Pancreas (tissue), 10 donors: ENCODE measurements at regions not wholly inside any gene's neighbourhood (a gene's known extent, or its start where the extent isn't known, plus 50 kb on each side); places are given as distances from the start of the nearest gene placed in this dataset.
"Not testable (repeated sequence)": the region's sequence is repeated elsewhere in the genome, so short reads cannot be mapped to it uniquely, and the experiment has no call there.

Source experiments
- ATAC-seq, 4 donors: fragments of 200-7000 bp; cut with Tn5 transposase; one replicate each; pipeline versions ENCODE4 v1.8.0 to v1.9.1; 2020; ENCODE audit warnings: mild to moderate bottlenecking in 4 of 4, moderate library complexity in 4 of 4
- DNase-seq, 6 donors: peaks; one replicate each; pipeline ENCODE4 v3.0.0-alpha.2; 2020
- FAIRE-seq: peaks from 2 replicates; lab custom pipeline; 2012; peaks lifted over from hg19 to GRCh38; lab: Jason Lieb, UNC
- H3K27ac ChIP-seq, 4 donors: fragments of 200-600 bp; sonication (generic); 1 replicate in 3 of 4; 2 replicates in 1 of 4; pipeline versions ENCODE4 v1.5.0 to v1.8.0; 2020
- H3K27me3 ChIP-seq, 4 donors: fragments of 200-600 bp; one replicate each; pipeline ENCODE4 v1.8.0; 2021
- H3K36me3 ChIP-seq, 3 donors: fragments of 200-600 bp; sonication (generic) in 1 of 3; one replicate each; pipeline versions ENCODE4 v1.5.0 to v1.8.0; 2020 to 2021
- H3K4me1 ChIP-seq, 3 donors: fragments of 200-600 bp; one replicate each; pipeline ENCODE4 v1.8.0; 2021
- H3K4me3 ChIP-seq, 4 donors: fragments of 200-600 bp; sonication (generic) in 2 of 4; one replicate each; pipeline versions ENCODE4 v1.5.0 to v1.8.0; 2020 to 2021
- H3K9me3 ChIP-seq, 4 donors: fragments of 200-600 bp; one replicate each; pipeline ENCODE4 v1.8.0; 2021
- CTCF ChIP-seq, 4 donors: fragments of 200-600 bp; sonication (generic) in 3 of 4; IDR thresholded peaks; one replicate each; pipeline versions ENCODE4 v1.5.0 to v1.8.0; 2021; ENCODE audit warnings: antibody characterized with exemption in 4 of 4
- WGBS, 2 donors: extraction: QIAGEN DNeasy Blood & Tissue Kit; methylation state at CpG; one replicate each; pipeline ENCODE4 v1.1.7; 2013; 5-methylcytosine and 5-hydroxymethylcytosine counted together
- intact Hi-C, 3 donors: fragments of 100-400 bp; cut with DNase I; formaldehyde crosslinking; loops; one replicate each; pipeline versions ENCODE4 v1.11.1 to v1.14.2; 2022
- donor health status: healthy with polysubstance abuse.
- donor health status: DM: no; HTN: no; CAD: no; lungs with moderate emphysema.
- donor health status: DM: no; HTN: no; CAD: no.
- donor health status: control.
- donor health status: control.
- donor health status: Bipolar disorder and iron deficiency.
- donor health status: DM: yes; HTN: yes; CAD: no.
- donor health status: DM: no; HTN: no; CAD: no.
- donor health status: DM: no; HTN: no; CAD: no.
- donor health status: DM: yes; HTN: yes; CAD: no.

GRCh38 chr5:125685771-125686170, 737.4 kb upstream of the GRAMD2B start:
- intact Hi-C loops, result no loop called here
- no peak for TF ChIP-seq CTCF (IDR thresholded peaks at IDR 0.05)

GRCh38 chr5:125691738-125692530, 731.3 kb upstream of the GRAMD2B start:
- FAIRE-seq, H3K4me1 ChIP-seq, H3K9me3 ChIP-seq, DNase-seq, intact Hi-C loops, H3K27me3 ChIP-seq, H3K4me3 ChIP-seq, H3K27ac ChIP-seq, H3K36me3 ChIP-seq, ATAC-seq: not testable (repeated sequence)
- 91 to 93% methylated on average over 7 of the region's 7 CpGs for WGBS, 2 donors

More at GRCh38 chr5:125685771-125686170, 737.4 kb upstream of the GRAMD2B start:
- no peak overlapping the region for H3K4me3 ChIP-seq
- no peak for DNase-seq
- H3K27ac ChIP-seq, result no peak overlapping the region
- no peak for ATAC-seq
- H3K27me3 ChIP-seq, result no peaks in the 10 kb centered on the region
- no peak for FAIRE-seq
- H3K9me3 ChIP-seq, result no peaks in the 10 kb centered on the region
- no peaks in the 10 kb centered on the region for H3K4me1 ChIP-seq
- H3K36me3 ChIP-seq, result no peaks in the 10 kb centered on the region

- H3K9me3 ChIP-seq, result no peaks in the 10 kb centered on the region
- peaks cover 19 to 21% (median 20%) of the 10 kb centered on the region in 3 donors for H3K4me1 ChIP-seq
- no peak for TF ChIP-seq CTCF (IDR thresholded peaks at IDR 0.05)
- DNase-seq, result no peak
- no peaks in the 10 kb centered on the region for H3K27me3 ChIP-seq
- peak; percentile 37 to 60 (median 49) for ATAC-seq
- 28 to 29% methylated on average over 4 of the region's 4 CpGs for WGBS, 2 donors
- no peak overlapping the region for H3K4me3 ChIP-seq
- H3K36me3 ChIP-seq, result no peaks in the 10 kb centered on the region
- FAIRE-seq, result no peak
- peak overlapping the region in 2 of 4 donors; percentile 19 to 39 for H3K27ac ChIP-seq
- intact Hi-C loops, result no loop called here
Measured at GRCh38 chr5:125695996-125696655, 727.1 kb upstream of the GRAMD2B start.

- FAIRE-seq, result no peak
- intact Hi-C loops, result no loop called here
- no peak for DNase-seq
Measured at GRCh38 chr5:125696762-125697161, 726.4 kb upstream of the GRAMD2B start.

More at GRCh38 chr5:125696762-125697161, 726.4 kb upstream of the GRAMD2B start:
- TF ChIP-seq CTCF (IDR thresholded peaks at IDR 0.05), result no peak
- no peaks in the 10 kb centered on the region for H3K9me3 ChIP-seq
- ATAC-seq, result peak in 3 of 4 donors; percentile 20 to 48 (median 41)
- H3K4me3 ChIP-seq, result no peak overlapping the region
- WGBS, 2 donors, result 67 to 84% methylated on average over 2 of the region's 2 CpGs
- H3K27me3 ChIP-seq, result no peaks in the 10 kb centered on the region
- H3K27ac ChIP-seq, result peak overlapping the region in 2 of 4 donors; percentile 19 to 39
- H3K4me1 ChIP-seq, result peaks cover 20 to 22% (median 21%) of the 10 kb centered on the region in 3 donors
- H3K36me3 ChIP-seq, result no peaks in the 10 kb centered on the region
